ENCODE measurements at regions not wholly inside any gene's neighbourhood (a gene's known extent, or its start where the extent isn't known, plus 50 kb on each side); places are given as distances from the start of the nearest gene placed in this dataset.
"Not testable (repeated sequence)": the region's sequence is repeated elsewhere in the genome, so short reads cannot be mapped to it uniquely, and the experiment has no call there.

DNA sequence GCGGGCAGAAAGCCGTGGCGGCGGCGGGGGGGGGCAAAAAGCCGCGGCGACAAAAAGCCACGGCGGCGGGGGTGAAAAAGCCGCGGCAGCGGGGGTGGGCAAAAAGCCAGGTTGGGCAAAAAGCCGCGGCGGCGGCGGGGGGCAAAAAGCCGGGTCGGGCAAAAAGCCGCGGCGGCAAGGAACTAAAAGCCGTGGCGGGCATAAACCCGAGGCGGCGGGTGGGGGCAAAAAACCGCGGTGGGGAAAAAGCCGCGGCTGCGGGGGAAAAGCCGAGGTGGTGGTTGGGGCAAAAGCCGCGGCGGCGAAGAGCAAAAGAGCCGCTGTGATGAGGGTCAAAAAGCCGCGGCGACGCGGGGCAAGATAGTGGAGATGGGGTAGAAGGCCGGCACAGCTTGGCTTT is 1834.2 kb downstream of the FOXD4L5 start:
- DNase-seq (ENCODE audit: low read depth): not testable (repeated sequence)

GRCh38 chr9:63425123-63425522 is 1859.9 kb downstream of the FOXD4L5 start:
- not testable (repeated sequence) for DNase-seq (ENCODE audit: low read depth)

DNA sequence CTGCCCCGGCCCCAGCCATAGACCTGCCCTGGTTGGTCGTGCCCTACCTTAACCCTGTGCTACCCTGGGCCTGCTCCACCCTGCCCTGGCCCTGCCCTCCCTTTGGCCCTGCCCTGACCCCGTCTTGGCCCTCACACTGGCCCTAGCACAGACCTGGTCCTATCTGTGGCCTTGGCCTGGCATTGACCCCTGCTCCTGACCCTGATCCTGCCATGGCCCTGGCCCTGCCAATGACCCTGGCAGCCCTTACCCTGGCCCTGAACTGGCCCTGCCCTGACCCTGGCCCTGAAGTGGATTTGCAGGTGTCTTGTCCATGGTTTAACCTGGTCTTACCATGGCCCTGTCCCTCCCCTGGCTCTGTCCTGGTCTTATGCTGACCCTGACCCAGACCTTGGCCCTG is 1894.1 kb downstream of the FOXD4L5 start:
- DNase-seq (ENCODE audit: low read depth): not testable (repeated sequence)

DNA sequence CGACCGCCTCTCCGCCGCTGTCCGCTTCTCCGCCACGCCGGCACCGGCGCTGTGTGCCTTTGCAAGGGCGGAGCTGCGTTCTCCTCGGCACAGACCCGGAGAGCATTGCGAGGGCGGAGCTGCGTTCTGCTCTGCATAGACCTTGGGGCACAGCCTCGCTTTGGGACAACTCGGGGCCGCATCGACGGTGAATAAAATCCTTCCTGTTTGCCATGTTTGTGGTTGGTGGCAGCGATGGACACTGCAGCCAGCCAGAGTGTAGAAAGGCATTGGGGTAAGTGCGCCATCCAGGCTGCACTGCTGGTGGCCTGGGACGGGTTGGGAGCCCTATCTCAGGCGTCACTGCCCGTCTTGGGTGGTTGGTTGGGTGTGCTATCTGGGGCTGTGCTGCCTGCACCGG is 1899.5 kb downstream of the FOXD4L5 start:
- not testable (repeated sequence) for DNase-seq (ENCODE audit: low read depth)

DNA sequence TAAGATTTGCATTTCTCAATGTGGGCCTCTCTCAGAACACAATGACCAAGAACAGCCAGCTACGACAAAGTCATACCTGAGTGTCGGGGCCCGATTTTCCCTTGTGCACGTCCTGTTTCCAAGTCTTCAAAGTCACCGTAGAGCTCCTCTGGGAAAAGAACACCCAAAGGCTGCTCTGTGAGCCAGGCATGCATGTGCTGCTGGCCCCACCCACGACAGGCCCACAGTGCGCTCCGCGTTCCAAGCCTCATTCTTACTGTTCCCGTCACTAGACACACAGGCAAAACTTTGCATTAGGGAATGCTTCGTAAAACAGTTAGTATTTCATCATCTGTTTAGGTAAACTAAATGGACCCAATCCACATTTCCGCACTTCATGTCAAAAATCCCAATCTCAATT is 1905.1 kb downstream of the FOXD4L5 start:
- not testable (repeated sequence) for DNase-seq (ENCODE audit: low read depth)

DNA sequence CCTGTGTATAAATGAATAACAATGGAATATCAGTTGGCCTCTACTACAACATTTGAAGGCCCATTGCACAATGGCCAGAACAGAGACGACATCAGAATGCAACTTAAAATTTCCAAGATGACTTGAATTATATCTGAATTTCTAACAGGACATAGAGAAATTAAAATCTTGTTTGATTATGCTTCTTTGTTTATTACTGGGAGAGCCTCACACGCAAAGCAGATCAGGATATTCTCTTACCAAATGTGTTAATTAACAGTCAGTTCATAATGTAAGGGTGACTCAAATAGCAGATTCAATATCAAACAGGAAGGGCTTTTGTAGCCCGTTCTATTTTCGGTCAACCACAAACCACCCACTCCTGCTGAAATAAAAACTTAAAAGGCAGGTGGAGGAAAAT is 1930.8 kb downstream of the FOXD4L5 start:
- DNase-seq (ENCODE audit: low read depth): not testable (repeated sequence)

GRCh38 chr9:63347347-63347746 is 1937.7 kb downstream of the FOXD4L5 start:
- not testable (repeated sequence) for DNase-seq (ENCODE audit: low read depth)

DNA sequence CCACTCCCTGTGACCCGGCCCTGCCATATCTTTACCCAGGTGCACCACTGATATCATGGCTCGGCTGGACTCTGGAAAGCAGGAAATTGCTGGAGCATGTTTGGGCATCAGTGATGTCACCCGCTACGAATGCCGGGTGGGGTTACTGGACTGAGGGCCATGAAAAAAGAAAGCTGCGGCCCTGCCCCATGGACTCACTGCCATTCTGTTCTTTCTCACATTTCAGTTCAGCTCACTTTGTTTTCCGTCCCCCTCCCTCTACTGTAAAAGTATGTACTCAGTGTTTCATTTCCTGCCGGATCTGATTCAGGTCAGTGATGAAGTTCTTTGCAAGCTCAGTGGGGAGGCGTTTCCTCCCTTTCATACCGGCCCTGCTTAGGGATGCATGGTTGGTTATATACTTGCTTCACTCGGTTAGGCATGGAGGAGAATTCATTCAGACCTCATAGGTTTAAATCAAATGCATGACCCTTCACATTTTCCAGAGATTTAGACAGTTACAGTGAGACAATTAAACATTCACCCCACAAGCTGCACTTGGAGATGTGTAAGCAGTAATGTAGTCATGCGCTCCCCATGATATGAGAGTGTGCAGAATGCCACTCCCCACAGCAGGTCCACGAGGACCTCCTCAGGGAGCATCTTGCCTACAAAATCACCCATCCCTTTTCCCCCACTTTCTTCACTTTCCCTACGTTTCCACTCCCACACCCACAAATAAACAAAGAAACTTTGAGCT is 1938.5 kb downstream of the FOXD4L5 start:
- peak; percentile 16 for DNase-seq (ENCODE audit: low read depth)

GRCh38 chr9:63344408-63344807 is 1940.6 kb downstream of the FOXD4L5 start:
- DNase-seq (ENCODE audit: low read depth): not testable (repeated sequence)

- not testable (repeated sequence) for DNase-seq (ENCODE audit: low read depth)
These were observed 1942.5 kb downstream of the FOXD4L5 start for GRCh38 chr9:63342528-63342927.

DNA sequence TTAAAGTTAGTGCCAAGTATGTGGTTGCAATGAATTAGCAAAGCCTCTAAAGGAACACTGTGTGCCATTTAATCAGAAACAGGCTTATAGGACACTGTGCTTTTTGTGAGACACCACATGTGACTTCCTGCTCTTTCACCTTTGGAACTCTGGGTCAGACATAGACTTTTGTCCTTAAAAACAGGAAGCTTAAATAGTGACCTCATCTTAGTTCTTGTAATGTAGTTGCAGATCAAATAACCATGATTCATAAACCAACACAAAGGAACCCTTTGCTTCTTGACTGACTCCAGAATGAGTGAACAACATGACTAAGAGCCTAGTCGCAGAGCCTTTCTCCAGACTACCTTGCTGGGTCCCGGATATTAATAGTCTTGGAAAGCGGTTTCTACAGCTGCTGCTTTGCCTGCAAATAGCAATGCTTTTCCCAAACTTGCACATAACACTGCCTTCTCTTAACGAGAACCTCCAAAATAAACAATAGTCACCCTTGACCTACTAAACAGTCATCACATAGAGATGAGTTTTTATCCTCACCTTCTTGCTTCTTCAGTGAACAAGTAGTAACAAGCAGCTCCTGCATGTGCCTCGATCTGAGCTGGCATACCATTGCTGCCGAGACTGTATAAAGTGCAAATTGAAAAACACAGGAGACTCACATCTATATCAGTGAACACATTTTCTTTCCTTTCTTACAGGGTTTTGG is 1947.0 kb downstream of the FOXD4L5 start:
- not testable (repeated sequence) for DNase-seq (ENCODE audit: low read depth)

DNA sequence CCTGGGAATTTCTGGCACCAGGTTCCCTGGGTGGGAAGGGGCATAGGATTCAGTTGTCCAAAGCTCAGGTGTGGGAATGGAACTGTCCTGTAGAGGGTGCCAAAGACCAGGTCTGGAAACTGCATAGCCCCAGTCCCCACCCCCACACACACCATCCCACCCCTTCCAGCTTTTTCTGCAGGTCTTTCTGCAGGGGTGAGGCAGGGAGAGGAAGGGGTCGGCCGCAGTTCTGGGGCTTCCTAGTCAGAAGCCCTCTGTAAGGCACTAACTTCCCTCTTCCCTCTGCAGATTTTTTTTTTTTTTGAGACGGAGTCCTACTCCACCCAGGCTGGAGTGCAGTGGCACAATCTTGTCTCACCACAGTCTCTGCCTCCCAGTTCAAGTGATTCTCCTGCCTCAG is 1949.7 kb downstream of the FOXD4L5 start:
- not testable (repeated sequence) for DNase-seq (ENCODE audit: low read depth)

GRCh38 chr9:63334187-63334586 is 1950.8 kb downstream of the FOXD4L5 start:
- DNase-seq (ENCODE audit: low read depth): not testable (repeated sequence)

- DNase-seq (ENCODE audit: low read depth): not testable (repeated sequence)
These were observed 1951.9 kb downstream of the FOXD4L5 start for GRCh38 chr9:63333083-63333482.

- DNase-seq (ENCODE audit: low read depth): not testable (repeated sequence)
These were observed 1956.7 kb downstream of the FOXD4L5 start for GRCh38 chr9:63328313-63328712.

DNA sequence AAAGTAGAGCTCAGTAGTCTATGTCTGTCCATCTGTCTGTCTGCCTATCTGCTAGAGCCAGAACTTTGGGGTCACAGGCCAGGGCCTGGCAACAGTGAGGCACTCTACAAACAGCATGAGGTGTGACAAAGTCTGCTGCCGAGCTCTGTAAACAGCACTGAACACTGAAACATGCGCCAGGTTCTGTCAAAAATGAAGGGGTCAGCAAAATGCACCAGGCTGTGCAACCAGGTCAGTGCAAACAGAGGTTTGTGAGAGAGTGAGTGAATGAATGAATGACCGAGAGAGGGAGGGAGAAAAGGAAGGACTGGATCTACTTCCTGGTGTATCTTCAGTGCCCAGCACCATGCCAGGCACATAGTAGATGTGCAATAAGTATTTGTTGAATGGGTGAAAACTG is 1957.8 kb downstream of the FOXD4L5 start:
- not testable (repeated sequence) for DNase-seq (ENCODE audit: low read depth)

DNA sequence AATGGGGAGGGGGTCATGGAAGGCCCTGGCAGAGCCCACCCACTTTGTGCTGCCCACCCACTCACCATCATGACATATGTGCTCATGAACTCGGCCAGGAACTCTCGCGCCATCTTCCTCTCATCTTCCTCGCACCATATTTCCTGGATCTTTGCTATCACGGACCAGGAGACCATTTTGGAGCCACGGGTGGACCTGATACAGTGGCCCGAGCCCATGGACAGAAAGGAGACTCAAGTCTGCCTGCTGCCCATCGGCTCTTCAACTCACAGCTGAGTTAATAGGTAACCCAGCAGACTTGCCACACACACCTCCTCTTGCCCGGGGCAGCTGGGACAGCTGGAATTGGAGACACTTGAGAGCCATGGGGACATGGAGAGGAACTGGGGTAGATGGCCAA is 1958.3 kb downstream of the FOXD4L5 start:
- not testable (repeated sequence) for DNase-seq (ENCODE audit: low read depth)

GRCh38 chr9:63325696-63326095 is 1959.3 kb downstream of the FOXD4L5 start:
- not testable (repeated sequence) for DNase-seq (ENCODE audit: low read depth)

DNA sequence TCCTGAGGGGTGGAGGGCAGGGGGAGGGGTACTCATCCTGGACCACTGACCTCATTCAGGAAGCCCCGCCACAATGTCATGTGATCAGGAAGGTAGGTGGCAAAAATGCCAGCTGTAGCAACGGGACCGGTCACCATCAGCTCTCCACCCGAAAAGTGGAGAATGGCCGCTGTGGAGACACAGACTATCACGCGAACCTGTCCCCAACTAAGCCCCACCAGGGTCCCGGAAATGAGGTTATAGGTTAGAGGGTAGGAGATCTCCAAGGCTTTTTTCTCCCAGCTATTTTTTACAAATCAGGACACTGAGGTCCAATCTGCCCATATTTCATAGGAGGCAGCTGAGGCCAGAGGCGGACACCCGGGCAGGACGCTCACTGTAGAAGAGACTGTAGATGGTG is 1966.9 kb downstream of the FOXD4L5 start:
- DNase-seq (ENCODE audit: low read depth): not testable (repeated sequence)

DNA sequence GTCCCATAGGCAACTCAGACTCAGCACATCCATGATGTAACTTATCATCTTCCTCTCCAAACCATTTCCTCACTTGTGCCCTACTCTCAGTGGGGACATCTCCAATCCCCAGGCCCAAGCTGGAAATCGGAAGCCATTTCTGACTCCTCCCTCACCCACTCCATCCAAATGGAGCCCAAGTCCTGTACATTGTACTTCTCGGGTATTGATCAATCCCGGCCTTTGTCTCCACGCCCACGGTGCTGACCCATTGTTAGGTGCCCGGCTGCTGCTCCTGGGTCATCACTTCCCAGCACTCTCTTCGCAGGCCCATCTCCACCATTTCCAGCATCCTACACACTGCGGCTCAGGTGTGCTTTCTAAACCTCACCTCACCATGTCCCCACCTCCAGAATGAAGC is 1969.6 kb downstream of the FOXD4L5 start:
- DNase-seq (ENCODE audit: low read depth): not testable (repeated sequence)

- DNase-seq (ENCODE audit: low read depth): not testable (repeated sequence)
These were observed 1988.2 kb downstream of the FOXD4L5 start for GRCh38 chr9:63296848-63297247.

DNA sequence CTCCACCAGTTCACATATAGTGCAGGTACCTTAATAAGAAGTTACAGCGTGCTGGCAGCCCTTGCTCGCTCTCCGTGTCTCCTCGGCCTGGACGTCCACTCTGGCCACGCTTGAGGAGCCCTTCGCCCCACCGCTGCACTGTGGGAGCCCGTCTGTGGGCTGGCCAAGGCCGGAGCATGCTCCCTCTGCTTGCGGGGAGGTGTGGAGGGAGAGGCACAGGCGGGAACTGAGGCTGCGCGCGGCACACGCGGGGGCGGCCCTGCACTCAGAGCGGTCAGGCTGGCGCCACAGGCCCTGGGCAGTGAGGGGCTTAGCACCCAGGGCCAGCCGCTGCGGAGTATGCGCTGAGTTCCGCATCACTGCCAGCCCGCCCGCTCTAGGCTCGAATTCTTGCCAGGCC is 1988.6 kb downstream of the FOXD4L5 start:
- not testable (repeated sequence) for DNase-seq (ENCODE audit: low read depth)

GRCh38 chr9:63289971-63290370 is 1995.0 kb downstream of the FOXD4L5 start:
- not testable (repeated sequence) for DNase-seq (ENCODE audit: low read depth)

All from activated T-cell treated with anti-CD3 and anti-CD28 coated beads for 24 hours (primary cell).